K562 (cell line): ENCODE measurements at regions not wholly inside any gene's neighbourhood (a gene's known extent, or its start where the extent isn't known, plus 50 kb on each side); places are given as distances from the start of the nearest gene placed in this dataset.

Experiments
- ATAC-seq: fragments of 200-7000 bp; cut with Tn5 transposase; 3 replicates; pipeline ENCODE4 v1.9.1; 2020; ENCODE audit warnings: moderate library complexity
- BruUV-seq: library from RNA; stranded (reverse); fragments of 400-500 nt; replicated peaks from 2 replicates; lab custom pipeline; 2021; lab: Mats Ljungman, UMichigan
- CTCF ChIA-PET: fragments of 300-600 bp; formaldehyde crosslinking; extraction: SDS; loops from one replicate; lab custom pipeline; 2021; ENCODE audit warnings: low intra/inter-chr PET ratio; lab: Yijun Ruan, JAX
- POLR2A ChIA-PET: fragments of 300-600, 350-650 bp; sonication (Branson Sonifier 250); formaldehyde crosslinking; extraction: SDS; loops from one replicate; lab custom pipeline; 2021; ENCODE audit warnings: antibody characterized with exemption, inconsistent platforms; lab: Yijun Ruan, JAX
- DNase-seq, 4 experiments: peaks; one replicate each; pipeline versions ENCODE4 v3.0.0 to v3.0.0-alpha.2; 2011 to 2018; ENCODE audit warnings: low spot score in 3 of 4, mixed read lengths in 3 of 4; ENCODE audit errors: extremely low read depth in 1 of 4
- FAIRE-seq: peaks from 2 replicates; lab custom pipeline; 2011; peaks lifted over from hg19 to GRCh38; lab: Jason Lieb, UNC
- H2AFZ ChIP-seq: 2 replicates; pipeline ENCODE4 v1.6.0; 2011; ENCODE audit warnings: low read depth, low read length, control low read depth, inconsistent platforms
- H3K27ac ChIP-seq: fragments of 200-600 bp; 3 replicates; pipeline ENCODE4 v1.8.0; 2011; ENCODE audit warnings: low read depth, mild to moderate bottlenecking, control low read depth, inconsistent platforms, low read length, moderate library complexity, mixed read lengths; ENCODE audit errors: extremely low read depth
- H3K27me3 ChIP-seq, 2 experiments: fragments of 300-600 bp in 1 of 2; 2 replicates in 1 of 2; 3 replicates in 1 of 2; pipeline versions ENCODE4 v1.6.0 to v1.8.0; 2011; ENCODE audit warnings: inconsistent platforms in 2 of 2, low read length in 2 of 2, mild to moderate bottlenecking in 1 of 2, mixed read lengths in 1 of 2, moderate library complexity in 1 of 2; ENCODE audit not compliant: control insufficient read depth in 2 of 2, insufficient read depth in 2 of 2
- H3K36me3 ChIP-seq: fragments of 300-600 bp; 3 replicates; pipeline ENCODE4 v1.8.0; 2011; ENCODE audit warnings: mild to moderate bottlenecking, low read length, inconsistent platforms; ENCODE audit not compliant: control insufficient read depth, insufficient read depth
- H3K4me1 ChIP-seq, 2 experiments: fragments of 200-600 bp in 1 of 2; replicated peaks in 1 of 2; 2 replicates in 1 of 2; 3 replicates in 1 of 2; pipeline versions ENCODE4 v1.5.1 to v1.8.0; 2011; ENCODE audit warnings: inconsistent platforms in 2 of 2, low read length in 2 of 2, mild to moderate bottlenecking in 1 of 2, mixed read lengths in 1 of 2, moderate library complexity in 1 of 2; ENCODE audit not compliant: control insufficient read depth in 2 of 2, insufficient read depth in 2 of 2
- H3K4me2 ChIP-seq: 2 replicates; pipeline ENCODE4 v1.6.1; 2011; ENCODE audit warnings: low read length, control low read depth, inconsistent platforms, mixed read lengths; ENCODE audit not compliant: insufficient read depth
- H3K4me3 ChIP-seq: fragments of 200-600 bp; sonication (generic), shearing (Covaris generic); 2 replicates; pipeline ENCODE4 v1.5.1; 2016; ENCODE audit warnings: control low read depth, inconsistent platforms
- H3K79me2 ChIP-seq: fragments of 200-600 bp; 3 replicates; pipeline ENCODE4 v1.8.0; 2011; ENCODE audit warnings: low read length, inconsistent platforms; ENCODE audit not compliant: control insufficient read depth, insufficient read depth
- H3K9ac ChIP-seq, 2 experiments: 2 replicates each; pipeline versions ENCODE4 v1.6.0 to v1.6.1; 2011; ENCODE audit warnings: low read depth in 2 of 2, low read length in 2 of 2, control low read depth in 1 of 2, inconsistent platforms in 1 of 2, mild to moderate bottlenecking in 1 of 2, mixed read lengths in 1 of 2; ENCODE audit not compliant: insufficient read depth in 1 of 2
- H3K9me1 ChIP-seq: one replicate; pipeline ENCODE4 v1.6.0; 2011; ENCODE audit warnings: inconsistent platforms, mild to moderate bottlenecking, low read length, moderate library complexity; ENCODE audit not compliant: control insufficient read depth, insufficient read depth
- H3K9me3 ChIP-seq: replicated peaks from 2 replicates; pipeline ENCODE4 v1.5.1; 2011; ENCODE audit warnings: low read depth, low read length, inconsistent platforms; ENCODE audit not compliant: control insufficient read depth, insufficient read depth
- H4K20me1 ChIP-seq: replicated peaks from 2 replicates; pipeline ENCODE4 v1.6.1; 2011; ENCODE audit warnings: low read length, inconsistent platforms, mixed read lengths; ENCODE audit not compliant: control insufficient read depth, insufficient read depth
- ATF2 ChIP-seq: sonication (generic); formaldehyde crosslinking; IDR thresholded peaks from 2 replicates; pipeline ENCODE4 v1.8.1; 2022; ENCODE audit warnings: missing genetic modification reagents
- CBX8 ChIP-seq: fragments of 200-600 bp; sonication (generic); IDR thresholded peaks from 2 replicates; pipeline ENCODE4 v1.6.1; 2012; ENCODE audit warnings: borderline replicate concordance, mixed run types, low read depth, mild to moderate bottlenecking, moderate library complexity, mixed read lengths, low read length, control low read depth, inconsistent platforms; ENCODE audit not compliant: poor library complexity, severe bottlenecking; ENCODE audit errors: extremely low read depth
- CTBP1 ChIP-seq: fragments of 450-650 bp; IDR thresholded peaks from 2 replicates; pipeline ENCODE4 v1.6.1; 2016; ENCODE audit warnings: borderline replicate concordance
- DACH1 ChIP-seq: fragments of 450-650 bp; IDR thresholded peaks from 2 replicates; pipeline ENCODE4 v1.6.1; 2018; ENCODE audit not compliant: partially characterized antibody
- EP400 ChIP-seq: fragments of 450-650 bp; IDR thresholded peaks from 2 replicates; pipeline ENCODE4 v1.6.1; 2017; ENCODE audit warnings: antibody characterized with exemption, mild to moderate bottlenecking, moderate library complexity
- FOSL1 ChIP-seq: fragments of 200-800 bp; sonication (Bioruptor generic); conservative IDR thresholded peaks from 2 replicates; pipeline ENCODE4 v1.6.1; 2016; ENCODE audit warnings: missing genetic modification characterization, missing compliant biosample characterization
- HCFC1 ChIP-seq: IDR thresholded peaks from 2 replicates; pipeline ENCODE4 v1.6.1; 2012; ENCODE audit warnings: low read depth, low read length, improper control_type of control experiment
- KLF16 ChIP-seq: IDR thresholded peaks from 2 replicates; pipeline ENCODE4 v1.6.1; 2016; ENCODE audit warnings: antibody characterized with exemption
- MYNN ChIP-seq, 2 experiments: sonication (generic); formaldehyde crosslinking in 1 of 2; IDR thresholded peaks; 2 replicates each; pipeline versions ENCODE4 v1.5.0 to v1.6.1; 2016 to 2020; ENCODE audit warnings: antibody characterized with exemption in 1 of 2, missing genetic modification reagents in 1 of 2
- POLR3A ChIP-seq: IDR thresholded peaks from 2 replicates; pipeline ENCODE4 v1.6.1; 2011; ENCODE audit warnings: borderline replicate concordance, mild to moderate bottlenecking, moderate library complexity; ENCODE audit not compliant: insufficient read length, insufficient read depth; ENCODE audit errors: extremely low read depth
- PRPF4 ChIP-seq: fragments of 200-400 bp; formaldehyde crosslinking; IDR thresholded peaks from one replicate; pipeline ENCODE4 v1.6.1; 2017; ENCODE audit warnings: low read length, low read depth, mild to moderate bottlenecking; ENCODE audit not compliant: insufficient read depth, poor library complexity, severe bottlenecking
- RBM25 ChIP-seq: fragments of 200-400 bp; formaldehyde crosslinking; IDR thresholded peaks from 2 replicates; pipeline ENCODE4 v1.6.1; 2018; ENCODE audit warnings: low read length, low read depth, moderate library complexity; ENCODE audit not compliant: severe bottlenecking
- RBM34 ChIP-seq: fragments of 200-400 bp; formaldehyde crosslinking; IDR thresholded peaks from 2 replicates; pipeline ENCODE4 v1.6.1; 2018; ENCODE audit warnings: low read length, borderline replicate concordance; ENCODE audit not compliant: insufficient read depth
- TCF15 ChIP-seq: fragments of 250-450 bp; sonication (Bioruptor Pico); IDR thresholded peaks from 2 replicates; pipeline ENCODE4 v1.8.0; 2022; ENCODE audit warnings: moderate library complexity, mild to moderate bottlenecking, inconsistent platforms
- TFAM ChIP-seq: fragments of 250-450 bp; sonication (Bioruptor Pico); conservative IDR thresholded peaks from 2 replicates; pipeline ENCODE4 v1.5.0; 2021; ENCODE audit warnings: mild to moderate bottlenecking, moderate library complexity
- XRCC3 ChIP-seq: fragments of 450-650 bp; IDR thresholded peaks from 2 replicates; pipeline ENCODE4 v1.6.1; 2017; ENCODE audit warnings: mild to moderate bottlenecking, moderate library complexity
- ZFP30 ChIP-seq: fragments of 250-450 bp; sonication (Bioruptor Pico); IDR thresholded peaks from 2 replicates; pipeline ENCODE4 v1.8.0; 2022; ENCODE audit warnings: moderate library complexity, mild to moderate bottlenecking, inconsistent platforms, borderline replicate concordance
- ZNF586 ChIP-seq: fragments of 450-650 bp; formaldehyde crosslinking; conservative IDR thresholded peaks from 2 replicates; pipeline ENCODE4 v1.4.0; 2020; ENCODE audit warnings: mild to moderate bottlenecking, moderate library complexity
- ZNF695 ChIP-seq: fragments of 450-650 bp; formaldehyde crosslinking; IDR thresholded peaks from 2 replicates; pipeline ENCODE4 v1.4.0; 2020; ENCODE audit warnings: mild to moderate bottlenecking, moderate library complexity
- WGBS: fragments of 100-300 bp; shearing (Covaris generic); methylation state at CpG from one replicate; pipeline ENCODE4 v1.1.6; 2016; ENCODE audit warnings: low coverage, mixed read lengths; ENCODE audit not compliant: insufficient coverage; ENCODE audit errors: missing lambda C conversion rate; 5-methylcytosine and 5-hydroxymethylcytosine counted together
- in situ Hi-C: fragments of 300-500 bp; cut with MboI; formaldehyde crosslinking; loops from 4 replicates; pipeline ENCODE4 v1.15.0; 2018; ENCODE audit warnings: inconsistent platforms, mixed read lengths
- intact Hi-C: fragments of 100-400 bp; cut with micrococcal nuclease; formaldehyde crosslinking; loops from 2 replicates; pipeline ENCODE4 v1.14.2; 2022
- TF ChIP-seq, protein P1 (sequence below), 2 experiments: fragments of 450-650 bp; conservative IDR thresholded peaks; 2 replicates each; pipeline ENCODE4 v1.6.1; 2017; ENCODE audit warnings: mild to moderate bottlenecking in 2 of 2, moderate library complexity in 2 of 2

- no peaks in the 10 kb centered on the region for H4K20me1 ChIP-seq
- no peaks in the 10 kb centered on the region for H3K36me3 ChIP-seq
- no peak overlapping the region for H3K4me3 ChIP-seq
- H3K4me1 ChIP-seq, result no peaks in the 10 kb centered on the region
- no peak overlapping the region for H3K27ac ChIP-seq
- no CpG with 5 or more reads among the region's 1 CpG for WGBS
- no peak for ATAC-seq
- no peak for DNase-seq
- ChIA-PET CTCF (no interaction called here), POLR2A (no interaction called here)
- in situ Hi-C loops (no loop called here), intact Hi-C loops (no loop called here)
- BruUV-seq, result no TSS peak
- TF ChIP-seq KLF16, result no peak
- TF ChIP-seq ZNF586 (CRISPR knock-in tag), result no peak
- no peak for TF ChIP-seq POLR3A
- no peak for TF ChIP-seq TFAM (CRISPR knock-in tag)
- no peak for TF ChIP-seq HCFC1
- no peak for TF ChIP-seq EP400
- no peak for TF ChIP-seq DACH1
- TF ChIP-seq MYNN (IDR thresholded peaks at IDR 0.05), result no peak
- no peak for TF ChIP-seq MYNN (CRISPR knock-in tag; IDR thresholded peaks at IDR 0.05)
- TF ChIP-seq PRPF4, result no peak
- TF ChIP-seq RBM34, result no peak
- TF ChIP-seq XRCC3, result no peak
- TF ChIP-seq FOSL1 (tag), result no peak
- TF ChIP-seq ZFP30 (CRISPR knock-in tag), result no peak
- no peak for TF ChIP-seq TCF15 (CRISPR knock-in tag)
- TF ChIP-seq, protein P1, sequence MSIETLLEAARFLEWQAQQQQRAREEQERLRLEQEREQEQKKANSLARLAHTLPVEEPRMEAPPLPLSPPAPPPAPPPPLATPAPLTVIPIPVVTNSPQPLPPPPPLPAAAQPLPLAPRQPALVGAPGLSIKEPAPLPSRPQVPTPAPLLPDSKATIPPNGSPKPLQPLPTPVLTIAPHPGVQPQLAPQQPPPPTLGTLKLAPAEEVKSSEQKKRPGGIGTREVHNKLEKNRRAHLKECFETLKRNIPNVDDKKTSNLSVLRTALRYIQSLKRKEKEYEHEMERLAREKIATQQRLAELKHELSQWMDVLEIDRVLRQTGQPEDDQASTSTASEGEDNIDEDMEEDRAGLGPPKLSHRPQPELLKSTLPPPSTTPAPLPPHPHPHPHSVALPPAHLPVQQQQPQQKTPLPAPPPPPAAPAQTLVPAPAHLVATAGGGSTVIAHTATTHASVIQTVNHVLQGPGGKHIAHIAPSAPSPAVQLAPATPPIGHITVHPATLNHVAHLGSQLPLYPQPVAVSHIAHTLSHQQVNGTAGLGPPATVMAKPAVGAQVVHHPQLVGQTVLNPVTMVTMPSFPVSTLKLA (conservative IDR thresholded peaks at IDR 0.05), result no peak
- TF ChIP-seq CTBP1, result no peak
- no peak for TF ChIP-seq RBM25
- TF ChIP-seq CBX8, result no peak
- TF ChIP-seq ATF2 (CRISPR knock-in tag), result no peak
- no peak for TF ChIP-seq ZNF695 (CRISPR knock-in tag)
- H3K9ac ChIP-seq, result no peak overlapping the region
- H3K4me2 ChIP-seq, result no peak overlapping the region
- no peaks in the 10 kb centered on the region for H3K9me1 ChIP-seq
- no peak for FAIRE-seq
- H2AFZ ChIP-seq, result no peak overlapping the region
- no peaks in the 10 kb centered on the region; the same call in 1 of the 2 replicates for H3K9me3 ChIP-seq
- H3K79me2 ChIP-seq, result no peaks in the 10 kb centered on the region
- H3K27me3 ChIP-seq, result no peaks in the 10 kb centered on the region
Measured at GRCh38 chr17:71409137-71409536, 711.7 kb upstream of the SOX9 start.
